NT2/D1 (cell line): ENCODE measurements at regions not wholly inside any gene's neighbourhood (a gene's known extent, or its start where the extent isn't known, plus 50 kb on each side); places are given as distances from the start of the nearest gene placed in this dataset.

ENCODE experiments used
- SUZ12 ChIP-seq: IDR thresholded peaks from 2 replicates; pipeline ENCODE4 v1.6.1; 2011; ENCODE audit not compliant: insufficient read length, insufficient read depth; ENCODE audit errors: extremely low read depth
- YY1 ChIP-seq: IDR thresholded peaks from 2 replicates; pipeline ENCODE4 v1.6.1; 2011; ENCODE audit not compliant: insufficient read length, insufficient read depth
- ZNF274 ChIP-seq: IDR thresholded peaks from 2 replicates; pipeline ENCODE4 v1.6.1; 2011; ENCODE audit warnings: mild to moderate bottlenecking, low read depth, low read length

GRCh38 chr13:81148822-81149221 is 807.9 kb upstream of the SPRY2 start:
- TF ChIP-seq SUZ12, result no peak
- TF ChIP-seq YY1, result no peak
- no peak for TF ChIP-seq ZNF274
